Neutrophil (primary cell): ENCODE measurements at regions not wholly inside any gene's neighbourhood (a gene's known extent, or its start where the extent isn't known, plus 50 kb on each side); places are given as distances from the start of the nearest gene placed in this dataset.

ENCODE experiments used
- H3K27ac ChIP-seq: fragments of 200-600 bp; sonication (generic); 2 replicates; pipeline ENCODE4 v1.5.1; 2016; ENCODE audit warnings: mild to moderate bottlenecking, moderate library complexity
- H3K27me3 ChIP-seq: fragments of 200-600 bp; sonication (generic); 2 replicates; pipeline ENCODE4 v1.6.0; 2016; ENCODE audit warnings: mild to moderate bottlenecking
- H3K36me3 ChIP-seq: fragments of 200-600 bp; sonication (generic); 2 replicates; pipeline ENCODE4 v1.5.1; 2017
- H3K4me1 ChIP-seq, 2 experiments: fragments of 200-600 bp in 1 of 2; sonication (generic) in 1 of 2; 1 replicate in 1 of 2; 2 replicates in 1 of 2; pipeline versions ENCODE4 v1.5.1 to v1.6.1; 2013 to 2016; ENCODE audit warnings: low read depth in 1 of 2, low read length in 1 of 2, mild to moderate bottlenecking in 1 of 2, moderate library complexity in 1 of 2; ENCODE audit not compliant: control insufficient read depth in 1 of 2, insufficient read depth in 1 of 2
- H3K4me3 ChIP-seq, 2 experiments: fragments of 200-600 bp in 1 of 2; sonication (generic) in 1 of 2; 1 replicate in 1 of 2; 2 replicates in 1 of 2; pipeline ENCODE4 v1.5.1; 2013 to 2016; ENCODE audit warnings: low read depth in 1 of 2, low read length in 1 of 2, mild to moderate bottlenecking in 1 of 2, moderate library complexity in 1 of 2
- H3K9me3 ChIP-seq: fragments of 200-600 bp; sonication (generic); 2 replicates; pipeline ENCODE4 v1.5.1; 2016
- TF ChIP-seq, protein P1 (sequence below): fragments of 200-600 bp; sonication (generic); IDR thresholded peaks from 2 replicates; pipeline ENCODE4 v1.5.1; 2016; ENCODE audit warnings: antibody characterized with exemption

DNA sequence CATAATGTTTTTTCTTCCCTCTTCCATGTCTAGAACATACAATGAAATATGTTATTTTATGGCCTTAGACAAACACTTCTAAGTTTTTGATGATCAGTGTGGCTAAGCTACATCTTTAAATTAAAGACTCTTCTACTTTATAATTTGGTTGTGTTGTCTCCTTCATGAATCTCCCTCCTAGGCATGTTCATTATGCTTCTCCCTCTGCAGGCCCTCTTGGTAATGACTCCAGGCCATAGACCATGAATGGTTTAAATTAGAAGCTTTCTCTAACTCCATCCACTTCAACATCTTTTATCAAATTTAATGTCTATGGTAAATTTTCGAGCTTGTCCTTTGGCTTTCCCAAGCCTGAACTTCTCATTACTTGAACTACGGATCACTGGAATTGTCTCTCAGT lies 342.7 kb upstream of the ADAMTS16 start:
- H3K4me3 ChIP-seq: no peak overlapping the region
- H3K27ac ChIP-seq: no peak overlapping the region
- H3K36me3 ChIP-seq: no peaks in the 10 kb centered on the region
- no peaks in the 10 kb centered on the region for H3K4me1 ChIP-seq
- no peaks in the 10 kb centered on the region for H3K9me3 ChIP-seq
- no peaks in the 10 kb centered on the region for H3K27me3 ChIP-seq
- TF ChIP-seq, protein P1, sequence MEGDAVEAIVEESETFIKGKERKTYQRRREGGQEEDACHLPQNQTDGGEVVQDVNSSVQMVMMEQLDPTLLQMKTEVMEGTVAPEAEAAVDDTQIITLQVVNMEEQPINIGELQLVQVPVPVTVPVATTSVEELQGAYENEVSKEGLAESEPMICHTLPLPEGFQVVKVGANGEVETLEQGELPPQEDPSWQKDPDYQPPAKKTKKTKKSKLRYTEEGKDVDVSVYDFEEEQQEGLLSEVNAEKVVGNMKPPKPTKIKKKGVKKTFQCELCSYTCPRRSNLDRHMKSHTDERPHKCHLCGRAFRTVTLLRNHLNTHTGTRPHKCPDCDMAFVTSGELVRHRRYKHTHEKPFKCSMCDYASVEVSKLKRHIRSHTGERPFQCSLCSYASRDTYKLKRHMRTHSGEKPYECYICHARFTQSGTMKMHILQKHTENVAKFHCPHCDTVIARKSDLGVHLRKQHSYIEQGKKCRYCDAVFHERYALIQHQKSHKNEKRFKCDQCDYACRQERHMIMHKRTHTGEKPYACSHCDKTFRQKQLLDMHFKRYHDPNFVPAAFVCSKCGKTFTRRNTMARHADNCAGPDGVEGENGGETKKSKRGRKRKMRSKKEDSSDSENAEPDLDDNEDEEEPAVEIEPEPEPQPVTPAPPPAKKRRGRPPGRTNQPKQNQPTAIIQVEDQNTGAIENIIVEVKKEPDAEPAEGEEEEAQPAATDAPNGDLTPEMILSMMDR: no peak

DNA sequence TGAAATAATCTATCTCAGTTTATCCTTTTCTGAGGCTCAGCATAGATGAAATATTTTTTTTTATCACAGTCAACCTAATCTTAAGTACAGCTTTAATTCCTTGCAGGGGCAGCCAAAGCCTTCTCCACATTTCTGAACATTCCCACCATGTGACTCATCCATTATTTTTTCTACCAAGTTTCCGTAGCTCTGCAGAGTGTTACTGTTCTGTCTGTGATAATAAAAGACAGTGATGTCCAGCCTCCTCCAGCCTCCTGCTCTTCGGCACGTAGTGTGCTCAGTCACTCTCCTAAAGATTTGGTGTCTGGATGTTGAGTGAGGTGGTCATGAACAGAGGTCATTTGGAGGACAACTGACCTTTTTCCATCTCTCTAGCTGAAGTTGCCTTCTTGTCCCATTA lies 338.1 kb upstream of the ADAMTS16 start:
- Histone ChIP-seq H3K4me3 (no peak overlapping the region), H3K9me3 (no peaks in the 10 kb centered on the region)

DNA sequence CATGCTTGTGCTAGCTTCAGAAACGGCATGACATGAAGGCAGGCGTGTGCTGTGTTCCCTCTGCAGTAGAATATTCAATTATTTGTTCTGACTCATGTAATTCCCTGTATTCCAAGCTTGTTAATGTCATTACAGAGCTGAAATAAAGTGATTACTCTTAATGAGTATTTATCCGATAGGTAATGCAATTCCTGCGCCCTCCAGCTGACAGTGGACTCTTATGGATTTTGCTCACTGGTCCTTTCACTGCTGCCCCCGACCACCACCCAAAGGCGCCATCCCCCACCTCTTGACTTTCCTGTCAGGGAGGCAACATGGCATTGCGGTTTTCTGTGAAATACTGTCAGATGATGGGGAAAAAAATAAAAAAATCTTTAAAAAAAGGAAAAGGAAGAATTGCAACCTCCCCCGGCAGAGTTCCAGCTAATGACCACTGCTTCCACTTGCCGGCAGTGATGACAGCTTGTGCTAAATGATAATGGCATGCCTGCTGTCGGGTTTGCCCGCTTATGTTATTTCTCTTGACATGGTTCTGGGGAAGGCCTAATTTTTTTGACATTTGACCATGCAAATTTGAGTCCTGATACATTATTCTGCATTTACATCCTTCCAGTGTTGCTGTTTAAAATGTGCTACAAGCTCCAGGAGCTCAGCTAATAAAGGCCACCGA lies 335.3 kb upstream of the ADAMTS16 start:
- Histone ChIP-seq H3K9me3 (no peaks in the 10 kb centered on the region), H3K36me3 (no peaks in the 10 kb centered on the region), H3K27me3 (no peaks in the 10 kb centered on the region), H3K4me1 (no peaks in the 10 kb centered on the region), H3K27ac (no peak overlapping the region), H3K4me3 (no peak overlapping the region)
- TF ChIP-seq, protein P1: no peak

More for the DNA sequence above, 338.1 kb upstream of the ADAMTS16 start:
- Histone ChIP-seq H3K36me3 (no peaks in the 10 kb centered on the region), H3K27me3 (no peaks in the 10 kb centered on the region), H3K27ac (no peak overlapping the region), H3K4me1 (no peaks in the 10 kb centered on the region)
- TF ChIP-seq, protein P1: no peak

DNA sequence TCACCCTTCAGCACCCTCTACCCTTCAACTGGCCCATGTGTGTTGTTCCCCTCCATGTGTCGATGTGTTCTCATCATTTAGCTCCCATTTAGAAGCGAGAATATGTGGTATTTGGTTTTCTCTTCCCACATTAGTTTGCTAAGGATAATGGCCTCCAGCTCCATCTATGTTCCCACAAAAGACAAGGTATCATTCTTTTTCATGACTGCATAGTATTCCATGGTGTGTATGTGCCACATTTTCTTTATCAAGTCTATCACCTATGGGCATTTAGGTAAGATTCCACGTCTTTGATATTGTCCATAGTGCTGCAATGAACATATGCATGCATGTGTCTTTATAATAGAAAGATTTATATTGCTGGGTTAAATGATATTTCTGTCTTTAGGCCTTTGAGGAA lies 325.1 kb upstream of the ADAMTS16 start:
- Histone ChIP-seq H3K9me3 (no peaks in the 10 kb centered on the region), H3K36me3 (no peaks in the 10 kb centered on the region), H3K27me3 (no peaks in the 10 kb centered on the region), H3K27ac (no peak overlapping the region), H3K4me1 (no peaks in the 10 kb centered on the region), H3K4me3 (no peak overlapping the region)
- TF ChIP-seq, protein P1: no peak

DNA sequence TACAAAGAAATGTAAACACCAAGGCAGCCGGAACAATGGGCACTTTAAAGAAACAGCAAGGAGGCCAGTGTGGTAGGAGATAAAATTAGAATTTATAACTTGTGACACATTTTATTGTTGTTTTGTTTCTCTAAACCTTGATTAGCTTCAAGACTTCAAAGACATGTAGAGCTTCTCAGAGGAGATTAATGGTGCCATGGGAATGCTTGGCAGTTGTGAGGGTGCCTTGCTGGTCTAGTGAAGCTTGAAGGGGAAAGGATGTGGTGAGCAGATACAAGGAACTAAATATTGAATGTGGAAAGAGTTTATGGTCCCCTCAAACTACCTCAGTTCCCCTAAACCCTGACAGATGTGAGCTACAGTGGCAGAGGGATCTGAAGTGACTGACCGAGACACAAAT lies 322.4 kb upstream of the ADAMTS16 start:
- Histone ChIP-seq H3K27ac (no peak overlapping the region), H3K4me3 (no peak overlapping the region), H3K36me3 (no peaks in the 10 kb centered on the region), H3K4me1 (no peaks in the 10 kb centered on the region), H3K27me3 (no peaks in the 10 kb centered on the region), H3K9me3 (no peaks in the 10 kb centered on the region)
- TF ChIP-seq, protein P1: no peak

DNA sequence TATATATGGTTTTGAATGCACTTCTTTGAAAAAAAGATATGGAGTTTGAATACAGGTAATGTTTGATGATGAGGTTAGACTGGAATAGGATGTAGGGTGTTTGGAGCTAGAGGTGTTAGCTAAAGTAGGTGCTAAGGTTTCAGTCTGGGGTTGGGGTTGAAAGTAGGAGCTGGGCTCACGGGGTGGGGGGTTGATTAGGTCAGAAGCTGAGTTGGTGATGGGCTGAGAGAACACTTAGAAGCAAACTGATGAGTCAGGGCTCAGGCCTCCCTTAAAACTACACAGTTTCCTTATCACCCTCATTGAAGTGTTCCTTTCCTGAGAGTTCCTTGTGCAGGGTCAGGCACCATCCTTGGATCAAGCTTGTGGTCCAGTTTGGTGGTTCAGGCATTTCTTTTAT lies 308.8 kb upstream of the ADAMTS16 start:
- H3K27ac ChIP-seq: no peak overlapping the region

More for the DNA sequence above, 308.8 kb upstream of the ADAMTS16 start:
- Histone ChIP-seq H3K4me3 (no peak overlapping the region), H3K36me3 (no peaks in the 10 kb centered on the region), H3K27me3 (no peaks in the 10 kb centered on the region), H3K4me1 (no peaks in the 10 kb centered on the region), H3K9me3 (no peaks in the 10 kb centered on the region)
- TF ChIP-seq, protein P1: no peak
